Adrenal gland (tissue), 5 donors: ENCODE measurements at regions not wholly inside any gene's neighbourhood (a gene's known extent, or its start where the extent isn't known, plus 50 kb on each side); places are given as distances from the start of the nearest gene placed in this dataset.

Source experiments
- POLR2A ChIP-seq, 2 donors: fragments of 450-650 bp; IDR thresholded peaks; one replicate each; pipeline ENCODE4 v1.6.1; 2017; ENCODE audit warnings: antibody characterized with exemption in 2 of 2, mild to moderate bottlenecking in 2 of 2, moderate library complexity in 1 of 2
- TF ChIP-seq, protein P1 (sequence below), 6 experiments: fragments of 450-650 bp in 4 of 6; fragments of 200-600 bp in 2 of 6; sonication (generic) in 1 of 6; IDR thresholded peaks; 1 replicate in 5 of 6; 2 replicates in 1 of 6; pipeline versions ENCODE4 v1.5.1 to v1.8.0; 2016 to 2021; ENCODE audit warnings: antibody characterized with exemption in 6 of 6, mild to moderate bottlenecking in 2 of 6, moderate library complexity in 1 of 6
- donor health status: DM: no; HTN: no; CAD: no.

DNA sequence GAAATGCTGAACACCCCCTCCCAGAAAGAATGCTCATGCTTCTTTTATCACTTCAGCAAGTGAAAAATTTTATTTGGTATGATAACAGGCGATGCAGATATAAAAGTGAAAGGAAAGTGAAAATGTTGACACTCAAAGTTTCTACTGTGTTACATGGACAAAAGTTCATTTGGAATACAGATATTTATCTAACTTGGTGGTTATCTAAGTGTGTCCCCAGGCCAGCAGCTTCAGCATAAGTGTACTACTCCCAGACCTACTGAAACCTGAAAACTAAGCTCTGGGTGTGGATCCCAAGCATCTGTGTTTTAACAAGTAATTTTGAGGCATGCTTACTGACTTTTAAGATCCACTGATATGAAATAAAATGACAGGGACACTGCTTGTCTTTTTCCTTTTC, 157.1 kb upstream of the BCHE start:
- TF ChIP-seq, protein P1, sequence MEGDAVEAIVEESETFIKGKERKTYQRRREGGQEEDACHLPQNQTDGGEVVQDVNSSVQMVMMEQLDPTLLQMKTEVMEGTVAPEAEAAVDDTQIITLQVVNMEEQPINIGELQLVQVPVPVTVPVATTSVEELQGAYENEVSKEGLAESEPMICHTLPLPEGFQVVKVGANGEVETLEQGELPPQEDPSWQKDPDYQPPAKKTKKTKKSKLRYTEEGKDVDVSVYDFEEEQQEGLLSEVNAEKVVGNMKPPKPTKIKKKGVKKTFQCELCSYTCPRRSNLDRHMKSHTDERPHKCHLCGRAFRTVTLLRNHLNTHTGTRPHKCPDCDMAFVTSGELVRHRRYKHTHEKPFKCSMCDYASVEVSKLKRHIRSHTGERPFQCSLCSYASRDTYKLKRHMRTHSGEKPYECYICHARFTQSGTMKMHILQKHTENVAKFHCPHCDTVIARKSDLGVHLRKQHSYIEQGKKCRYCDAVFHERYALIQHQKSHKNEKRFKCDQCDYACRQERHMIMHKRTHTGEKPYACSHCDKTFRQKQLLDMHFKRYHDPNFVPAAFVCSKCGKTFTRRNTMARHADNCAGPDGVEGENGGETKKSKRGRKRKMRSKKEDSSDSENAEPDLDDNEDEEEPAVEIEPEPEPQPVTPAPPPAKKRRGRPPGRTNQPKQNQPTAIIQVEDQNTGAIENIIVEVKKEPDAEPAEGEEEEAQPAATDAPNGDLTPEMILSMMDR (IDR thresholded peaks at IDR 0.05): no peak
- TF ChIP-seq POLR2A (IDR thresholded peaks at IDR 0.05): no peak
